Karpas-422 (cell line): ENCODE measurements at regions not wholly inside any gene's neighbourhood (a gene's known extent, or its start where the extent isn't known, plus 50 kb on each side); places are given as distances from the start of the nearest gene placed in this dataset.

Source experiments
- DNase-seq: peaks from one replicate; pipeline ENCODE4 v3.0.0-alpha.2; 2015
- H2AFZ ChIP-seq: fragments of 200-600 bp; sonication (generic); 2 replicates; pipeline ENCODE4 v1.6.1; 2014; ENCODE audit warnings: antibody characterized with exemption, low read length, mixed read lengths
- H3K27ac ChIP-seq: fragments of 200-600 bp; sonication (generic); 2 replicates; pipeline ENCODE4 v1.5.1; 2014; ENCODE audit warnings: mild to moderate bottlenecking, low read length, moderate library complexity
- H3K27me3 ChIP-seq: fragments of 200-600 bp; sonication (generic); 2 replicates; pipeline ENCODE4 v1.6.1; 2014; ENCODE audit warnings: low read length, mixed read lengths
- H3K36me3 ChIP-seq: fragments of 200-600 bp; sonication (generic); 2 replicates; pipeline ENCODE4 v1.6.1; 2014; ENCODE audit warnings: low read length, mixed read lengths; ENCODE audit not compliant: insufficient read depth
- H3K4me1 ChIP-seq: fragments of 200-600 bp; sonication (generic); 2 replicates; pipeline ENCODE4 v1.6.1; 2014; ENCODE audit warnings: mild to moderate bottlenecking, low read length, mixed read lengths
- H3K4me2 ChIP-seq: fragments of 200-600 bp; sonication (generic); 2 replicates; pipeline ENCODE4 v1.6.1; 2014; ENCODE audit warnings: low read length, low read depth, mild to moderate bottlenecking; ENCODE audit not compliant: poor library complexity, severe bottlenecking
- H3K4me3 ChIP-seq: fragments of 200-600 bp; sonication (generic); 2 replicates; pipeline ENCODE4 v1.5.1; 2014; ENCODE audit warnings: mild to moderate bottlenecking, antibody characterized with exemption, low read length, mixed read lengths
- H3K79me2 ChIP-seq: fragments of 200-600 bp; sonication (generic); 2 replicates; pipeline ENCODE4 v1.6.1; 2014; ENCODE audit warnings: mild to moderate bottlenecking, low read length, mixed read lengths
- H3K9ac ChIP-seq: fragments of 200-600 bp; sonication (generic); 2 replicates; pipeline ENCODE4 v1.6.0; 2014; ENCODE audit warnings: low read length
- H3K9me2 ChIP-seq: fragments of 200-600 bp; sonication (generic), shearing (Covaris generic); replicated peaks from 2 replicates; pipeline ENCODE4 v1.6.0; 2014; ENCODE audit warnings: mild to moderate bottlenecking, low read length, moderate library complexity; ENCODE audit not compliant: insufficient read depth
- H3K9me3 ChIP-seq: fragments of 300-700, 200-600 bp; sonication (generic); 2 replicates; pipeline ENCODE4 v1.6.1; 2014; ENCODE audit warnings: low read length, mixed read lengths
- H4K20me1 ChIP-seq: fragments of 200-600 bp; sonication (generic); 2 replicates; pipeline ENCODE4 v1.6.1; 2014; ENCODE audit warnings: mild to moderate bottlenecking, antibody characterized with exemption, low read length, low read depth; ENCODE audit not compliant: insufficient read depth

GRCh38 chr5:66333192-66333591, 189.1 kb downstream of the SREK1 start:
- Histone ChIP-seq H3K27ac (no peak overlapping the region), H3K27me3 (no peaks in the 10 kb centered on the region), H2AFZ (no peak overlapping the region), H3K36me3 (no peaks in the 10 kb centered on the region), H3K9me3 (no peaks in the 10 kb centered on the region), H3K79me2 (no peaks in the 10 kb centered on the region), H4K20me1 (no peaks in the 10 kb centered on the region), H3K4me3 (no peak overlapping the region), H3K4me2 (no peak overlapping the region), H3K9me2 (no peaks in the 10 kb centered on the region), H3K9ac (no peak overlapping the region), H3K4me1 (no peaks in the 10 kb centered on the region)
- no peak for DNase-seq

- H3K9me3 ChIP-seq, result no peaks in the 10 kb centered on the region
- DNase-seq, result no peak
Measured at GRCh38 chr5:66337626-66338226, 193.6 kb downstream of the SREK1 start.

GRCh38 chr5:66338828-66339227, 194.7 kb downstream of the SREK1 start:
- Histone ChIP-seq H3K36me3 (no peaks in the 10 kb centered on the region), H3K9ac (no peak overlapping the region), H4K20me1 (no peaks in the 10 kb centered on the region), H3K4me1 (no peaks in the 10 kb centered on the region), H3K4me3 (no peak overlapping the region), H3K27me3 (no peaks in the 10 kb centered on the region), H3K27ac (no peak overlapping the region), H3K79me2 (no peaks in the 10 kb centered on the region), H3K9me2 (no peaks in the 10 kb centered on the region), H3K4me2 (no peak overlapping the region), H2AFZ (no peak overlapping the region), H3K9me3 (no peaks in the 10 kb centered on the region)
- DNase-seq, result no peak

More at GRCh38 chr5:66337626-66338226, 193.6 kb downstream of the SREK1 start:
- H3K4me2 ChIP-seq, result no peak overlapping the region
- no peaks in the 10 kb centered on the region for H3K9me2 ChIP-seq
- no peak overlapping the region for H3K27ac ChIP-seq
- no peak overlapping the region for H3K4me3 ChIP-seq
- no peaks in the 10 kb centered on the region for H3K36me3 ChIP-seq
- H3K4me1 ChIP-seq, result no peaks in the 10 kb centered on the region
- H3K9ac ChIP-seq, result no peak overlapping the region
- no peak overlapping the region for H2AFZ ChIP-seq
- H4K20me1 ChIP-seq, result no peaks in the 10 kb centered on the region
- no peaks in the 10 kb centered on the region for H3K27me3 ChIP-seq
- H3K79me2 ChIP-seq, result no peaks in the 10 kb centered on the region

GRCh38 chr5:66339896-66340295, 195.8 kb downstream of the SREK1 start:
- Histone ChIP-seq H3K4me1 (no peaks in the 10 kb centered on the region), H3K4me2 (no peak overlapping the region), H4K20me1 (no peaks in the 10 kb centered on the region), H3K79me2 (no peaks in the 10 kb centered on the region), H3K36me3 (no peaks in the 10 kb centered on the region), H2AFZ (no peak overlapping the region), H3K9me2 (no peaks in the 10 kb centered on the region), H3K4me3 (no peak overlapping the region), H3K9me3 (no peaks in the 10 kb centered on the region), H3K27ac (no peak overlapping the region), H3K9ac (no peak overlapping the region), H3K27me3 (no peaks in the 10 kb centered on the region)
- no peak for DNase-seq

GRCh38 chr5:66340786-66341185, 196.7 kb downstream of the SREK1 start:
- H3K27me3 ChIP-seq, result no peaks in the 10 kb centered on the region
- no peaks in the 10 kb centered on the region for H3K4me1 ChIP-seq
- H3K36me3 ChIP-seq, result no peaks in the 10 kb centered on the region
- no peak overlapping the region for H3K9ac ChIP-seq
- H4K20me1 ChIP-seq, result no peaks in the 10 kb centered on the region
- no peak overlapping the region for H3K4me2 ChIP-seq
- no peak for DNase-seq
- H3K79me2 ChIP-seq, result no peaks in the 10 kb centered on the region
- no peak overlapping the region for H3K27ac ChIP-seq
- no peak overlapping the region for H2AFZ ChIP-seq
- no peaks in the 10 kb centered on the region for H3K9me3 ChIP-seq
- H3K9me2 ChIP-seq, result no peaks in the 10 kb centered on the region
- no peak overlapping the region for H3K4me3 ChIP-seq

GRCh38 chr5:66342341-66342880, 198.3 kb downstream of the SREK1 start:
- no peak overlapping the region for H3K27ac ChIP-seq
- no peak overlapping the region for H3K4me2 ChIP-seq
- H3K36me3 ChIP-seq, result no peaks in the 10 kb centered on the region
- H3K27me3 ChIP-seq, result no peaks in the 10 kb centered on the region
- no peaks in the 10 kb centered on the region for H3K9me2 ChIP-seq
- no peak for DNase-seq
- H3K79me2 ChIP-seq, result no peaks in the 10 kb centered on the region
- no peak overlapping the region for H2AFZ ChIP-seq
- no peaks in the 10 kb centered on the region for H4K20me1 ChIP-seq
- no peaks in the 10 kb centered on the region for H3K4me1 ChIP-seq
- H3K9me3 ChIP-seq, result no peaks in the 10 kb centered on the region
- no peak overlapping the region for H3K9ac ChIP-seq
- no peak overlapping the region for H3K4me3 ChIP-seq

GRCh38 chr5:66343370-66344071, 199.4 kb downstream of the SREK1 start:
- Histone ChIP-seq H3K9me3 (no peaks in the 10 kb centered on the region), H3K4me3 (no peak overlapping the region), H3K36me3 (no peaks in the 10 kb centered on the region), H4K20me1 (no peaks in the 10 kb centered on the region), H3K4me2 (no peak overlapping the region), H3K9ac (no peak overlapping the region), H3K27ac (no peak overlapping the region), H2AFZ (no peak overlapping the region), H3K27me3 (no peaks in the 10 kb centered on the region), H3K4me1 (no peaks in the 10 kb centered on the region), H3K79me2 (no peaks in the 10 kb centered on the region), H3K9me2 (no peaks in the 10 kb centered on the region)
- no peak for DNase-seq

- Histone ChIP-seq H3K27ac (no peak overlapping the region), H3K4me1 (no peaks in the 10 kb centered on the region), H3K27me3 (no peaks in the 10 kb centered on the region), H2AFZ (no peak overlapping the region), H3K4me3 (no peak overlapping the region), H3K9me3 (no peaks in the 10 kb centered on the region), H3K9me2 (no peaks in the 10 kb centered on the region), H3K9ac (no peak overlapping the region), H4K20me1 (no peaks in the 10 kb centered on the region), H3K79me2 (no peaks in the 10 kb centered on the region), H3K4me2 (no peak overlapping the region), H3K36me3 (no peaks in the 10 kb centered on the region)
- DNase-seq, result no peak
Measured at GRCh38 chr5:66344544-66344943, 200.4 kb downstream of the SREK1 start.
